GM23338 (cell line): ENCODE measurements at regions not wholly inside any gene's neighbourhood (a gene's known extent, or its start where the extent isn't known, plus 50 kb on each side); places are given as distances from the start of the nearest gene placed in this dataset.

Experiments used
- ATAC-seq: fragments of 200-7000 bp; cut with Tn5 transposase; 3 replicates; pipeline ENCODE4 v1.9.1; 2020
- DNase-seq: peaks from one replicate; pipeline ENCODE4 v3.0.0-alpha.2; 2015; ENCODE audit warnings: low spot score
- H2AFZ ChIP-seq: fragments of 200-600 bp; sonication (generic); 2 replicates; pipeline ENCODE4 v1.8.0; 2016; ENCODE audit warnings: antibody characterized with exemption, mild to moderate bottlenecking, moderate library complexity
- H3F3A ChIP-seq: fragments of 200-600 bp; sonication (generic); replicated peaks from 2 replicates; pipeline ENCODE4 v1.8.0; 2017; ENCODE audit warnings: antibody characterized with exemption, mixed run types, low read depth
- H3K27ac ChIP-seq: fragments of 200-600 bp; sonication (generic); 2 replicates; pipeline ENCODE4 v1.6.1; 2016; ENCODE audit warnings: low read depth
- H3K27me3 ChIP-seq: fragments of 200-600 bp; sonication (generic); 2 replicates; pipeline ENCODE4 v1.8.0; 2016; ENCODE audit warnings: mild to moderate bottlenecking, mixed run types, moderate library complexity; ENCODE audit not compliant: insufficient read depth
- H3K36me3 ChIP-seq: fragments of 200-600 bp; sonication (generic); 2 replicates; pipeline ENCODE4 v1.8.0; 2016; ENCODE audit warnings: mild to moderate bottlenecking; ENCODE audit not compliant: insufficient read depth
- H3K4me1 ChIP-seq: fragments of 200-600 bp; sonication (generic); 2 replicates; pipeline ENCODE4 v1.8.0; 2016; ENCODE audit warnings: mild to moderate bottlenecking, moderate library complexity; ENCODE audit not compliant: insufficient read depth
- H3K4me2 ChIP-seq: fragments of 200-600 bp; sonication (generic); 2 replicates; pipeline ENCODE4 v1.7.1; 2017; ENCODE audit warnings: mixed run types
- H3K4me3 ChIP-seq: fragments of 200-600 bp; sonication (generic); 2 replicates; pipeline ENCODE4 v1.6.1; 2016; ENCODE audit warnings: mixed run types
- H3K79me2 ChIP-seq: fragments of 200-600 bp; sonication (generic); replicated peaks from 2 replicates; pipeline ENCODE4 v1.8.0; 2017; ENCODE audit warnings: mild to moderate bottlenecking; ENCODE audit not compliant: insufficient read depth
- H3K9me2 ChIP-seq: fragments of 200-600 bp; sonication (generic); 2 replicates; pipeline ENCODE4 v1.8.0; 2017; ENCODE audit not compliant: insufficient read depth
- H4K20me1 ChIP-seq: fragments of 200-600 bp; sonication (generic); replicated peaks from 2 replicates; pipeline ENCODE4 v1.8.0; 2017; ENCODE audit warnings: mild to moderate bottlenecking; ENCODE audit not compliant: insufficient read depth
- H3K27ac Mint-ChIP-seq: 2 replicates; pipeline ENCODE4 v1.8.0; 2020; ENCODE audit warnings: inconsistent platforms, mild to moderate bottlenecking, moderate library complexity, mixed read lengths
- H3K27me3 Mint-ChIP-seq: 3 replicates; pipeline ENCODE4 v1.8.0; 2022; ENCODE audit warnings: low read depth, mild to moderate bottlenecking, moderate library complexity, mixed read lengths, inconsistent platforms; ENCODE audit not compliant: insufficient read depth, poor library complexity
- H3K36me3 Mint-ChIP-seq: 3 replicates; pipeline ENCODE4 v1.8.0; 2021; ENCODE audit warnings: low read depth, mild to moderate bottlenecking, inconsistent platforms, moderate library complexity, mixed read lengths
- H3K4me1 Mint-ChIP-seq: 3 replicates; pipeline ENCODE4 v1.8.0; 2020; ENCODE audit warnings: mild to moderate bottlenecking, inconsistent platforms, mixed read lengths
- H3K4me3 Mint-ChIP-seq: 3 replicates; pipeline ENCODE4 v1.8.0; 2021; ENCODE audit warnings: moderate library complexity, mild to moderate bottlenecking, inconsistent platforms, mixed read lengths
- H3K9me3 Mint-ChIP-seq: 3 replicates; pipeline ENCODE4 v1.8.0; 2020; ENCODE audit warnings: moderate library complexity, mild to moderate bottlenecking, inconsistent platforms, mixed read lengths
- CTCF ChIP-seq, 2 experiments: fragments of 200-600 bp in 1 of 2; sonication (generic) in 1 of 2; conservative IDR thresholded peaks; 2 replicates each; pipeline versions ENCODE4 v1.5.1 to v1.6.1; 2016 to 2017; ENCODE audit warnings: antibody characterized with exemption in 2 of 2, low read depth in 2 of 2, mild to moderate bottlenecking in 2 of 2, moderate library complexity in 1 of 2
- STAT1 ChIP-seq: IDR thresholded peaks from one replicate; pipeline ENCODE4 v1.6.1; 2016; ENCODE audit warnings: antibody characterized with exemption; ENCODE audit not compliant: unreplicated experiment
- ZNF114 ChIP-seq: fragments of 250-450 bp; sonication (Bioruptor Pico); IDR thresholded peaks from 2 replicates; pipeline ENCODE4 v1.5.0; 2020; ENCODE audit warnings: mild to moderate bottlenecking, moderate library complexity
- TF ChIP-seq, protein P1 (sequence below): IDR thresholded peaks from one replicate; pipeline ENCODE4 v1.6.1; 2018; ENCODE audit warnings: antibody characterized with exemption; ENCODE audit not compliant: unreplicated experiment

DNA sequence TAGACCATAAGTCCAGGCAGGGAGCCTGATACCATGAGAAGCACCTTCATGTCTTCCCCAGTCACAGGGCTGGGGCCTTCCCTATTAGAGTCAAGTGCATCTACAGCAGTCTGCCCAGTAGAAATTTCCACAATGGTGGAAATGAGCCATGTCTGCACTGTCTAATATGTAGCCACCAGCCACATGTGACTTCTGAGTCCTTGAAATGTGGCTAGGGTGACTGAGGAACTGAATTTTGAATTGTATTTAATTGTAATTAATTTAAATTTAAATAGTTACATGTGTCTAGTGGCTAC lies 300.2 kb downstream of the CLIC5 start (continued):
- no peak for TF ChIP-seq ZNF114 (CRISPR knock-in tag)
- no peak for TF ChIP-seq STAT1
- TF ChIP-seq, protein P1, sequence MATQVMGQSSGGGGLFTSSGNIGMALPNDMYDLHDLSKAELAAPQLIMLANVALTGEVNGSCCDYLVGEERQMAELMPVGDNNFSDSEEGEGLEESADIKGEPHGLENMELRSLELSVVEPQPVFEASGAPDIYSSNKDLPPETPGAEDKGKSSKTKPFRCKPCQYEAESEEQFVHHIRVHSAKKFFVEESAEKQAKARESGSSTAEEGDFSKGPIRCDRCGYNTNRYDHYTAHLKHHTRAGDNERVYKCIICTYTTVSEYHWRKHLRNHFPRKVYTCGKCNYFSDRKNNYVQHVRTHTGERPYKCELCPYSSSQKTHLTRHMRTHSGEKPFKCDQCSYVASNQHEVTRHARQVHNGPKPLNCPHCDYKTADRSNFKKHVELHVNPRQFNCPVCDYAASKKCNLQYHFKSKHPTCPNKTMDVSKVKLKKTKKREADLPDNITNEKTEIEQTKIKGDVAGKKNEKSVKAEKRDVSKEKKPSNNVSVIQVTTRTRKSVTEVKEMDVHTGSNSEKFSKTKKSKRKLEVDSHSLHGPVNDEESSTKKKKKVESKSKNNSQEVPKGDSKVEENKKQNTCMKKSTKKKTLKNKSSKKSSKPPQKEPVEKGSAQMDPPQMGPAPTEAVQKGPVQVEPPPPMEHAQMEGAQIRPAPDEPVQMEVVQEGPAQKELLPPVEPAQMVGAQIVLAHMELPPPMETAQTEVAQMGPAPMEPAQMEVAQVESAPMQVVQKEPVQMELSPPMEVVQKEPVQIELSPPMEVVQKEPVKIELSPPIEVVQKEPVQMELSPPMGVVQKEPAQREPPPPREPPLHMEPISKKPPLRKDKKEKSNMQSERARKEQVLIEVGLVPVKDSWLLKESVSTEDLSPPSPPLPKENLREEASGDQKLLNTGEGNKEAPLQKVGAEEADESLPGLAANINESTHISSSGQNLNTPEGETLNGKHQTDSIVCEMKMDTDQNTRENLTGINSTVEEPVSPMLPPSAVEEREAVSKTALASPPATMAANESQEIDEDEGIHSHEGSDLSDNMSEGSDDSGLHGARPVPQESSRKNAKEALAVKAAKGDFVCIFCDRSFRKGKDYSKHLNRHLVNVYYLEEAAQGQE: no peak

DNA sequence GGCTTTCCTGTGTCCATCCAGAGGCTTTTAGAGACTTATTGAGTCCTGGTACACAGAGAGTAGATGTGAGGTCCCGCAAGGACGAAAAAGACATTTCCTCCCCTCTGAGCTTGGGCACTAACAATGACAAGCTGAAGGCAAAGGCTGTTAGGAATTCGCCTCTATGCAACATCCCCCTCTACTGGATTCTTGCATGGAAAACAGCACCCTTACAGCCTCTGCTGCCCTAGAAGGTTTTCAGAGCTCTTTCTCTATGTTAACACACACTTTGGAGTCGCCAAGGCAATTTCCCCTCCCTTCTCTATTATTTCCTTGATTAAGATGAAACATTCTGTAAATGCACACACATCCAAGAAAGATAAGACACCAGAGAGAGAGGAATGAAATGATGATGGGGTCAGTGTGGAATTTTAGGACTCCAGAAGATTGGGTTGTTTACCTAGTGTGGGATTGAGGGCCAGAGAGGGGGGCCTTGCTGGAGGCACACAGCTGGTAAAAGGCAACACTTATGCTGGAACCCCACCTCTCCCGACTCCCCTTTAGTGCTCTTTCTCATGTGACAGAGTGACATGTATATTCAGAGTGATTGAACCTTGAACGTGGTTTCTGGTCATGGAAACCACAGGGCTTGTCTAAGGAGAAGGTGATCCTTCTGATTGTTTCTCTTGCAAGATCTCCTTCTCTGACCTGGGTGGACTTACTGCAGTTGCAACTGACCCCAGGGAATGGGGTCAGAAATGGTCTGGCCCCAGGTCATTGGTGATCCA lies 300.7 kb downstream of the CLIC5 start:
- Histone ChIP-seq H3K9me2 (no peaks in the 10 kb centered on the region), H3F3A (no peaks in the 10 kb centered on the region), H3K27ac (no peak overlapping the region), H3K4me1 (no peaks in the 10 kb centered on the region), H3K36me3 (no peaks in the 10 kb centered on the region), H3K27me3 (no peaks in the 10 kb centered on the region), H2AFZ (peak overlapping the region; percentile 96; the same call in 1 of the 2 replicates), H3K79me2 (no peaks in the 10 kb centered on the region), H4K20me1 (no peaks in the 10 kb centered on the region), H3K4me3 (no peak overlapping the region), H3K4me2 (0 out of 2 replicates have a peak overlapping the region, but pooled peaks have one; percentile 24)
- Mint-ChIP-seq H3K4me3 (no peak overlapping the region), H3K9me3 (no peaks in the 10 kb centered on the region), H3K27me3 (no peaks in the 10 kb centered on the region), H3K36me3 (no peaks in the 10 kb centered on the region), H3K27ac (no peak overlapping the region), H3K4me1 (peaks cover 8% of the 10 kb centered on the region; the same call in 2 of the 3 replicates)
- peak; percentile 99 for ATAC-seq
- TF ChIP-seq, protein P1: no peak
- TF ChIP-seq STAT1: no peak
- TF ChIP-seq CTCF (conservative IDR thresholded peaks at IDR 0.05; ENCODE audit: low read depth in 2 of 2): peak; percentile 82 to 97
- DNase-seq: peak; percentile 92
